ENCODE measurements at regions not wholly inside any gene's neighbourhood (a gene's known extent, or its start where the extent isn't known, plus 50 kb on each side); places are given as distances from the start of the nearest gene placed in this dataset.

GRCh38 chr2:21668078-21668710, 544.4 kb downstream of the TDRD15 start:
- ChIA-PET CTCF (no interaction called here), POLR2A (no interaction called here)
- no peak for DNase-seq (ENCODE audit: extremely low spot score)
- TF ChIP-seq SUZ12 (IDR thresholded peaks at IDR 0.05) (no peak), L3MBTL2 (conservative IDR thresholded peaks at IDR 0.05) (no peak), ELF4 (IDR thresholded peaks at IDR 0.05) (no peak), CTBP1 (IDR thresholded peaks at IDR 0.05; ENCODE audit: borderline replicate concordance) (no peak), ZNF384 (IDR thresholded peaks at IDR 0.05) (no peak), HDGF (IDR thresholded peaks at IDR 0.05; ENCODE audit: borderline replicate concordance) (no peak), LEF1 (IDR thresholded peaks at IDR 0.05; ENCODE audit: borderline replicate concordance) (no peak), TARDBP (IDR thresholded peaks at IDR 0.05) (no peak), FOXA1 (IDR thresholded peaks at IDR 0.05) (no peak), FOXM1 (IDR thresholded peaks at IDR 0.05; ENCODE audit: borderline replicate concordance) (no peak)
- TF ChIP-seq, protein P1, sequence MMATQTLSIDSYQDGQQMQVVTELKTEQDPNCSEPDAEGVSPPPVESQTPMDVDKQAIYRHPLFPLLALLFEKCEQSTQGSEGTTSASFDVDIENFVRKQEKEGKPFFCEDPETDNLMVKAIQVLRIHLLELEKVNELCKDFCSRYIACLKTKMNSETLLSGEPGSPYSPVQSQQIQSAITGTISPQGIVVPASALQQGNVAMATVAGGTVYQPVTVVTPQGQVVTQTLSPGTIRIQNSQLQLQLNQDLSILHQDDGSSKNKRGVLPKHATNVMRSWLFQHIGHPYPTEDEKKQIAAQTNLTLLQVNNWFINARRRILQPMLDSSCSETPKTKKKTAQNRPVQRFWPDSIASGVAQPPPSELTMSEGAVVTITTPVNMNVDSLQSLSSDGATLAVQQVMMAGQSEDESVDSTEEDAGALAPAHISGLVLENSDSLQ (IDR thresholded peaks at IDR 0.05), result no peak

DNA sequence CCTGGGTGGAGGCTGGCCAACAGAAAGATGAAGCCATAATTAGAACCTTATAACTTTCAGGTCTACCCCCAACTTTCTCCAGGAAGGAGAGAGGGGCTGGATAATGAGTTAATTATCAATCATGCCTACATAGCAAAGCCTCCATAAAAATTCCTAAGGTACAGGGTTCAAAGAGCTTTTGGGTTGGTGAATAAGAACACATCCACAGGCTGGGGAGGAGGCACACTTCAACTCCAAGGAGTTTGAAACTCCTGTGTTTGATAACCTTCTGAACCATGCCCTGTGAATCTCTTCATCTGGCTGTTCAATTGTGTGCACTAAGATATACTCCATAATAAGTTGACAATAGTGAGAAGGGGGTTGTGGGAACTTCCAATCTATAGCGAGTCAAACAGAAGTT, 552.3 kb downstream of the TDRD15 start:
- no peak for TF ChIP-seq SP1 (IDR thresholded peaks at IDR 0.05)
- no peak for TF ChIP-seq L3MBTL2 (conservative IDR thresholded peaks at IDR 0.05)
- TF ChIP-seq, protein P1 (IDR thresholded peaks at IDR 0.05), result no peak
- TF ChIP-seq NFRKB (IDR thresholded peaks at IDR 0.05), result no peak
- TF ChIP-seq FOXA1 (IDR thresholded peaks at IDR 0.05), result no peak
- TF ChIP-seq FOXK2 (IDR thresholded peaks at IDR 0.05), result no peak
- no peak for TF ChIP-seq SUZ12 (IDR thresholded peaks at IDR 0.05)
- no peak for TF ChIP-seq BHLHE40 (IDR thresholded peaks at IDR 0.05; ENCODE audit: borderline replicate concordance)
- TF ChIP-seq HDGF (IDR thresholded peaks at IDR 0.05; ENCODE audit: borderline replicate concordance), result no peak
- no peak for TF ChIP-seq ARNT (IDR thresholded peaks at IDR 0.05)
- no peak for TF ChIP-seq LEF1 (IDR thresholded peaks at IDR 0.05; ENCODE audit: borderline replicate concordance)
- no peak for TF ChIP-seq ELF4 (IDR thresholded peaks at IDR 0.05)
- TF ChIP-seq CTBP1 (IDR thresholded peaks at IDR 0.05; ENCODE audit: borderline replicate concordance), result no peak
- TF ChIP-seq FOXM1 (IDR thresholded peaks at IDR 0.05; ENCODE audit: borderline replicate concordance), result no peak
- TF ChIP-seq TARDBP (IDR thresholded peaks at IDR 0.05), result no peak
- TF ChIP-seq ZNF384 (IDR thresholded peaks at IDR 0.05), result no peak
- ChIA-PET CTCF (no interaction called here), POLR2A (no interaction called here)
- no peak for DNase-seq (ENCODE audit: extremely low spot score)

- CTCF ChIA-PET, result no interaction called here
- no peak for TF ChIP-seq NFRKB (IDR thresholded peaks at IDR 0.05)
- no peak for TF ChIP-seq HDGF (IDR thresholded peaks at IDR 0.05; ENCODE audit: borderline replicate concordance)
- TF ChIP-seq FOXM1 (IDR thresholded peaks at IDR 0.05; ENCODE audit: borderline replicate concordance), result no peak
- TF ChIP-seq ARNT (IDR thresholded peaks at IDR 0.05), result no peak
- no peak for DNase-seq (ENCODE audit: extremely low spot score)
- POLR2A ChIA-PET, result no interaction called here
Measured at GRCh38 chr2:21676676-21677075, 552.9 kb downstream of the TDRD15 start.

- TF ChIP-seq SUZ12 (IDR thresholded peaks at IDR 0.05), result no peak
- no peak for TF ChIP-seq ZNF384 (IDR thresholded peaks at IDR 0.05)
- no peak for TF ChIP-seq FOXK2 (IDR thresholded peaks at IDR 0.05)
- TF ChIP-seq TARDBP (IDR thresholded peaks at IDR 0.05), result no peak
- TF ChIP-seq FOXM1 (IDR thresholded peaks at IDR 0.05; ENCODE audit: borderline replicate concordance), result no peak
- no peak for TF ChIP-seq FOXA1 (IDR thresholded peaks at IDR 0.05)
- TF ChIP-seq BHLHE40 (IDR thresholded peaks at IDR 0.05; ENCODE audit: borderline replicate concordance), result no peak
- ChIA-PET CTCF (no interaction called here), POLR2A (no interaction called here)
- DNase-seq (ENCODE audit: extremely low spot score), result no peak
Measured at GRCh38 chr2:21683838-21684237, 560.1 kb downstream of the TDRD15 start.

- POLR2A ChIA-PET, result no interaction called here
- CTCF ChIA-PET, result no interaction called here
- TF ChIP-seq LEF1 (IDR thresholded peaks at IDR 0.05; ENCODE audit: borderline replicate concordance) (no peak), BHLHE40 (IDR thresholded peaks at IDR 0.05; ENCODE audit: borderline replicate concordance) (no peak), FOXK2 (IDR thresholded peaks at IDR 0.05) (no peak)
- DNase-seq (ENCODE audit: extremely low spot score), result no peak
Measured at GRCh38 chr2:21687589-21687988, 563.8 kb downstream of the TDRD15 start.

GRCh38 chr2:21690005-21690404, 566.2 kb downstream of the TDRD15 start:
- POLR2A ChIA-PET, result no interaction called here
- CTCF ChIA-PET, result no interaction called here
- no peak for DNase-seq (ENCODE audit: extremely low spot score)
- no peak for TF ChIP-seq TARDBP (IDR thresholded peaks at IDR 0.05)

DNA sequence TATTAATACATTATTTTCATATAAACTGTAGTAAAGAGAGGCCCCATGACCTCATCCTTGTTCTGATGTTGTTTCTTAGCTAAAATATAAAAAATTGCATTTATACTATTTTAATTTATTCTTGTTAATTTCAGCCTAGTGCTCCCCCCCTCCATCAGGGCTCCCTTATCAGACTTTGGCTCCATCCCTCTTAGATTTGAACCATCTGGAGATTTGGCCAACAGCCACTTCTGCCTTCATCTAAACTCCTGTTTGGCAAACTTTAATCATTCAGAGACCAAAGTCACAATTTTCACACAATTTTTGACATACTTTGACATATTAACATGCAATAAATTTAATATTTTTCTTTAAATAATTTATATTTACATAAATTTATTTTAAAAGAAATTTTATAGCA, 569.3 kb downstream of the TDRD15 start:
- CTCF ChIA-PET, result no interaction called here

DNA sequence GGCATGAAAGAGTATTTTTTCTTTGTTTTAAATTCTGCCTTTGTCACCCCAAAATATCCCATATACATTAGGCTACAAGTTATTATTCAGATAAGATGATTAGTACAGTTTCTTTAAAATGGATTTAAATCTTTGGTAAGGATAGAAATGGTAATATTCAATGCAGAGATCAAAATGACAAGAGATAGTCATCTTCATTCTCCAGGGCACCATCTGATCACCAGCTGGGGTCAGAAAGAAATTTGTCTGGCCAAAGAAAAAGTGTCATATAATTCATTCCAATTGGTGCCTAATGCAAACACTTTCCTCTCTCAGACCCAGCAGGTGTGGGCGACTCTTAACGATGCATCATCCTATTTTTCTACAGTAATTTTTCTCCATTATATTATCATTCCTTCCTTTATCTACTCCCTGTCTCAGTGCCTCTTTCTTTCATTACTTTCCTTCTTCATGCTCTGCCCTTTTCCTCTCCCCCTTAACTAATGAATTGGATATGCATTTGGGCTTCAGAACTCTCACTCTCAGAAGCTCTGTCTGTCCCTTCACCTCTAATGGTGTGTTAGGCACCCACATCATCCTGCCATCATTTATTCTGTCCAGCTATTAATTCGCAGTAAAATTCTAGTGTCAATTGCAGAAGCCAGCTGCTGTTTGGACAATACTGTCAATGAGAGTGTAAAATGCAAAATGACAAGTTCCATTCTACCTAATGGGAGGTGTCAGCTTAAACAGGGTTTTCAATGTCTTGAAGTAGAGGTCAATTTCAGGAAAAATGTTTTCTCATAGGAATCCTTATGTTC, 570.5 kb downstream of the TDRD15 start:
- TF ChIP-seq TARDBP (IDR thresholded peaks at IDR 0.05) (no peak), SP1 (IDR thresholded peaks at IDR 0.05) (no peak), ELF4 (IDR thresholded peaks at IDR 0.05) (no peak), FOXA1 (IDR thresholded peaks at IDR 0.05) (no peak), HDGF (IDR thresholded peaks at IDR 0.05; ENCODE audit: borderline replicate concordance) (no peak), ARNT (IDR thresholded peaks at IDR 0.05) (no peak), FOXK2 (IDR thresholded peaks at IDR 0.05) (no peak)
- POLR2A ChIA-PET, result no interaction called here
- CTCF ChIA-PET, result no interaction called here
- no peak for DNase-seq (ENCODE audit: extremely low spot score)

More for the DNA sequence above, 569.3 kb downstream of the TDRD15 start:
- DNase-seq (ENCODE audit: extremely low spot score), result no peak
- no peak for TF ChIP-seq ELF4 (IDR thresholded peaks at IDR 0.05)
- POLR2A ChIA-PET, result no interaction called here
